ENCODE measurements at regions not wholly inside any gene's neighbourhood (a gene's known extent, or its start where the extent isn't known, plus 50 kb on each side); places are given as distances from the start of the nearest gene placed in this dataset.

GRCh38 chr1:116833718-116834117 is 76.0 kb upstream of the PTGFRN start:
- DNase-seq (ENCODE audit: low read depth in 1 of 2, low spot score in 1 of 2) = no peak
- Histone ChIP-seq H3K36me3 (no peaks in the 10 kb centered on the region), H3K27ac (no peak overlapping the region), H3K27me3 (no peaks in the 10 kb centered on the region), H3K4me1 (ENCODE audit: low read depth) (peaks cover 44% of the 10 kb centered on the region), H3K4me3 (no peak overlapping the region), H3K9me3 (ENCODE audit: low read depth) (no peaks in the 10 kb centered on the region)
- no peak for TF ChIP-seq CTCF (IDR thresholded peaks at IDR 0.05; ENCODE audit: low read depth, low read length)

- no peak for TF ChIP-seq CTCF (IDR thresholded peaks at IDR 0.05; ENCODE audit: low read depth, low read length)
- DNase-seq (ENCODE audit: low read depth in 1 of 2, low spot score in 1 of 2) = no peak
- Histone ChIP-seq H3K36me3 (no peaks in the 10 kb centered on the region), H3K27ac (no peak overlapping the region), H3K9me3 (ENCODE audit: low read depth) (no peaks in the 10 kb centered on the region), H3K4me1 (ENCODE audit: low read depth) (peaks cover 44% of the 10 kb centered on the region), H3K27me3 (no peaks in the 10 kb centered on the region), H3K4me3 (no peak overlapping the region)
Measured at GRCh38 chr1:116834595-116834994, 75.1 kb upstream of the PTGFRN start.

GRCh38 chr1:116835161-116835560 is 74.6 kb upstream of the PTGFRN start:
- Histone ChIP-seq H3K4me1 (ENCODE audit: low read depth) (peaks cover 44% of the 10 kb centered on the region), H3K36me3 (no peaks in the 10 kb centered on the region), H3K9me3 (ENCODE audit: low read depth) (no peaks in the 10 kb centered on the region), H3K27ac (peak overlapping the region; percentile 70), H3K4me3 (no peak overlapping the region), H3K27me3 (no peaks in the 10 kb centered on the region)
- no peak for TF ChIP-seq CTCF (IDR thresholded peaks at IDR 0.05; ENCODE audit: low read depth, low read length)
- no peak for DNase-seq (ENCODE audit: low read depth in 1 of 2, low spot score in 1 of 2)

- Histone ChIP-seq H3K9me3 (ENCODE audit: low read depth) (no peaks in the 10 kb centered on the region), H3K4me3 (no peak overlapping the region), H3K4me1 (ENCODE audit: low read depth) (peaks cover 44% of the 10 kb centered on the region), H3K27me3 (no peaks in the 10 kb centered on the region), H3K36me3 (no peaks in the 10 kb centered on the region), H3K27ac (peak overlapping the region; percentile 70)
- TF ChIP-seq CTCF (IDR thresholded peaks at IDR 0.05; ENCODE audit: low read depth, low read length) = no peak
- no peak for DNase-seq (ENCODE audit: low read depth in 1 of 2, low spot score in 1 of 2)
Measured at GRCh38 chr1:116836099-116836498, 73.6 kb upstream of the PTGFRN start.

GRCh38 chr1:116841569-116842344 is 68.0 kb upstream of the PTGFRN start:
- TF ChIP-seq CTCF (IDR thresholded peaks at IDR 0.05; ENCODE audit: low read depth, low read length) = no peak
- Histone ChIP-seq H3K4me3 (no peak overlapping the region), H3K4me1 (ENCODE audit: low read depth) (no peaks in the 10 kb centered on the region), H3K9me3 (ENCODE audit: low read depth) (no peaks in the 10 kb centered on the region), H3K36me3 (no peaks in the 10 kb centered on the region), H3K27ac (no peak overlapping the region), H3K27me3 (no peaks in the 10 kb centered on the region)
- no peak for DNase-seq (ENCODE audit: low read depth in 1 of 2, low spot score in 1 of 2)
